ENCODE measurements at regions not wholly inside any gene's neighbourhood (a gene's known extent, or its start where the extent isn't known, plus 50 kb on each side); places are given as distances from the start of the nearest gene placed in this dataset.

- Histone ChIP-seq H3K36me3 (replicated peaks in 1 of 2; ENCODE audit: control insufficient read depth in 1 of 2, insufficient read depth in 2 of 2, low read length in 2 of 2) (no peaks in the 10 kb centered on the region), H3K9ac (ENCODE audit: insufficient read depth, low read depth, low read length) (no peak overlapping the region), H3K27me3 (ENCODE audit: control insufficient read depth in 1 of 2, insufficient read depth in 2 of 2, low read length in 2 of 2) (no peaks in the 10 kb centered on the region; a peak in 1 of 5 replicates), H3K4me2 (ENCODE audit: low read depth, low read length) (no peak overlapping the region), H4K20me1 (ENCODE audit: insufficient read depth, low read length) (no peaks in the 10 kb centered on the region), H3K79me2 (ENCODE audit: insufficient read depth, low read length) (no peaks in the 10 kb centered on the region), H3K4me3 (replicated peaks in 1 of 3; ENCODE audit: insufficient read depth in 1 of 3, low read depth in 2 of 3, low read length in 3 of 3) (no peak overlapping the region), H2AFZ (ENCODE audit: low read length) (no peak overlapping the region), H3K9me3 (ENCODE audit: low read length) (no peaks in the 10 kb centered on the region), H3K27ac (ENCODE audit: extremely low read length, insufficient read depth, low read length) (no peak overlapping the region), H3K4me1 (ENCODE audit: insufficient read depth, low read length) (no peaks in the 10 kb centered on the region)
- no TSS peak for BruUV-seq (replicated peaks)
- in situ Hi-C loops (cut with HindIII; ENCODE audit: extremely low pct_ligation_motif_present, low pct_unique_long_range_greater_than_20kb), result no loop called here
- DNase-seq (ENCODE audit: low spot score) (no peak), FAIRE-seq (no peak), ATAC-seq (no peak)
- ChIA-PET CTCF (ENCODE audit: low intra/inter-chr PET ratio, low total read pairs) (no interaction called here), POLR2A (no interaction called here)
- no peak for TF ChIP-seq ZBTB49 (CRISPR knock-in tag; IDR thresholded peaks at IDR 0.05; ENCODE audit: borderline replicate concordance)
- no peak for TF ChIP-seq NFYB (CRISPR knock-in tag; IDR thresholded peaks at IDR 0.05)
- TF ChIP-seq HOXA3 (CRISPR knock-in tag; IDR thresholded peaks at IDR 0.05), result no peak
- no peak for TF ChIP-seq GABPA (IDR thresholded peaks at IDR 0.05; ENCODE audit: low read depth, low read length)
- TF ChIP-seq GABPA (CRISPR knock-in tag; IDR thresholded peaks at IDR 0.05; ENCODE audit: low read depth), result no peak
- TF ChIP-seq TIGD3 (CRISPR knock-in tag; IDR thresholded peaks at IDR 0.05; ENCODE audit: borderline replicate concordance), result no peak
- no peak for TF ChIP-seq MED8 (CRISPR knock-in tag; IDR thresholded peaks at IDR 0.05; ENCODE audit: insufficient replicate concordance)
- intact Hi-C loops (cut with micrococcal nuclease; ENCODE audit: unreplicated experiment), result no loop called here
- WGBS (ENCODE audit: low lambda C conversion rate), result 3% methylated on average over 6 of the region's 6 CpGs
Measured at GRCh38 chr17:33652731-33653398, 359.8 kb upstream of the ASIC2 start.

Data from HepG2 (cell line).